ENCODE measurements at regions not wholly inside any gene's neighbourhood (a gene's known extent, or its start where the extent isn't known, plus 50 kb on each side); places are given as distances from the start of the nearest gene placed in this dataset.
"Not testable (repeated sequence)": the region's sequence is repeated elsewhere in the genome, so short reads cannot be mapped to it uniquely, and the experiment has no call there.

DNA sequence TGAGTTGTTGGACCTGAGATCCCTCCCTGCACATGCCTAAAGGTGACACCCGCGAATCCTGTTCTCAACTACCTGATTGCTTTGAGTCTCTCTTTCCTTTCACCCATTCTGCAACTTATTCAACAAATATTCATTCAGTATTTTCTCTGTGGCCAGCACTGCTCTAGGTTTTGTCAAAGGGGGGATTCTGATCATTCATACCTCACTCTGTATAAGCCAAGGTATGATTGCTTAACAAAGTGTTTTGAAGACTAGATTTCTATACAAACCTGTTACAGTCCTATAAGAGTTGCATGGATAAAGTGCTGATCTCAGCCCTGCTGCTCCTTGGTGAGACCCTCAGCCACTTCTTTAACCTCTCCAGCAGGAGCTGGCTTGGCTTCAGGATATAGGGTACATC, 409.7 kb downstream of the KCNRG start:
- DNase-seq = no peak

DNA sequence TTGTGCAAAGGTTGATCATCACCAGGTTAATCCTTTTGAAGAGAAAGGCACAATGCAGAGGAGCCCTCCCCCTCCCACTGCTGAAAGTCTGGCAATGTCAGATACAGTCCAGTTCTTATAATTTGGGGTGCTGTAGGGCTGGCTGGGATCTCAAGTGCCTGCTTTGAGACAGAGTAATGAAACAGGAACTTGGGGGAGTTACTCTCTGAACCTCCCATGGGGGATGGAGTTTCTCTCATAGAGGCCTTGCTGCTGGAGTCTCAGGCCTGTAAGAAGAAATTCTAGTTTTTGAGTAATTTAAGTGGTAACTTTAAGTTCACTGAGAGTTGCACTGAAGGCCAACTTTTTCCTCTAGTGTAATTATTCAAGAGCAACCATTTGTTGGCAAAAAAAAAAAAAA, 410.5 kb downstream of the KCNRG start:
- peak; percentile 19 to 28 for DNase-seq

DNA sequence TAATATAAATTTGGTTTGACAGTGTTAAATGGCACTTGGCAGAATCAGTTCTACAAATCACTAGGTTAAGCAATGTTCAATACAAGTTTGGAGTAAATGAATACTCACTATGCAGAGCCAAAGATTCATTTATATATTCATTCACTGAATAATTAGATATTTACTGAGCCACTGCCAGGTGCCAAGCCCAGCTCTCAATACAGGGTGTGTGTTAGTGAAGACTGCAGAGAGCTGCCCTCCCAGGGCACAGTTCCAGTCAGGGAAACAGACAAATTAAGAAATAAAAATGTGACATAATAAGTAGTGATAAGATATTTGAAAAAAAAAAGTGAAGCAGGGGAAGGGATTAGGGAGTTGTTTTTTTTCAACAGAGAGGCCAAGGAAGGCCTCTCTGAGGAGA, 411.7 kb downstream of the KCNRG start:
- no peak for DNase-seq

DNA sequence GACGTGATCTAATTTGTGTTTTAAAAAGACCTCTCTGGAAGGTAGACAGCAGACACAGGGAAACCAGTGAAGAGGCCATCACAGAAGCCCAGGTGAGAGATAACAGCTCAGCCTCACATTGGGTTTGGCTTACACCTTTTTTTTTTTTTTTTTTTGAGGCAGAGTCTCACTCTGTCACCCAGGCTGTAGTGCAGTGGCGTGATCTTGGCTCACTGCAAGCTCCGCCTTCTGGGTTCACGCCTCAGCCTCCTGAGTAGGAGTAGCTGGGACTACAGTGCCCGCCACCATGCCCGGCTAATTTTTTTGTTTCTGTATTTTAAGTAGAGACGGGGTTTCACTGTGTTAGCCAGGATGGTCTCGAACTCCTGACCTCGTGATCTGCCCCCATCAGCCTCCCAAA, 412.3 kb downstream of the KCNRG start:
- DNase-seq = not testable (repeated sequence)

DNA sequence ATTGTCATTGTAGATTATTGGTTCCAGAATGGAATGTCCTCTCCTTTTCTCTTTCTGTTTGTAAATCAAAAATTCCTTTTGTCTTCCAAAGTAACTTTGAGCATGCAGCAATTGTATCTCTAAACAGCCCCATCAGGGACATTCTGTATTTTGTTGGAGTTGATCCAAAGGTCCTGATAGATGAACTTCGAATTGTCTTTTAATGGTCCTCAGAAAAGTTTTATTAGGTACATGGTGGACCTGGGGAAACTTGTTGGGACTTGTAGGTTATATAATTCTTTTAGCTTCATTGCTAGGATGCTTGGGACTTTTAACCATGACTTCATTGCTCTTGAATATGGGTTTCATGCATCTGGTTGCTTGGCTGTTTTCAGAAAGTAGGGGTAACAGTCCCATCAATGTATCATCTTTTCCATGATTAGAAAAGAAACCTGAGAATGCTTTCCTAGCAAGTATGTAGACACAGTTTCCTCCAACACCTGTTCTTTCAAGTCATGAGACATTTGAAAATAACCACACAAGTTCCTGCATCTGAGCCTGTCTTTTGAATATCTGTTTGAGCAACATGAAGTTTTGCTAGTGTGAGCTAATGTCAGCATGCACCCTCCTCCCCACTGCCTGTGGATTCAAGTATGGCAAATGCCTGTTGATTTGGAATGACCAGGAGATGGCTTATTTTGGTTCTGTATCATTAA, 413.1 kb downstream of the KCNRG start:
- DNase-seq = no peak

DNA sequence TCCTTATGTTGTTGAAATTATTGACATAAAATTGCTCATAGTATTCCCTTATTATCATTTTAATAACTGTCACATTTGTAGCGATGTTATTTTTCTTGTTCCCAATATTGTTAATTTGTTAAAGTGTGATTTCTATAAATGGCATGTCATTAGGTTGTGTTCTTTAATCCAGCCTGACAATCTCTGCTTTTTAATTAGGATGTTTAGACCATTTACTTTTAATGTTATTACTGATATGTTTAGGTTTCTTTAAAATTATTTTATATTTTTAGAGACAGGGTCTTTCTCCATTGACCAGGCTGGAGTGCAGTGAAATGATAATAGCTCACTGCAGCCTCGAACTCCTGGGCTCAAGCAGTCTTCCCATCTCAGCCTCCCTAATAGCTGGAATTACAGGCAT, 408.5 kb downstream of the DLEU7 start:
- no peak for DNase-seq

DNA sequence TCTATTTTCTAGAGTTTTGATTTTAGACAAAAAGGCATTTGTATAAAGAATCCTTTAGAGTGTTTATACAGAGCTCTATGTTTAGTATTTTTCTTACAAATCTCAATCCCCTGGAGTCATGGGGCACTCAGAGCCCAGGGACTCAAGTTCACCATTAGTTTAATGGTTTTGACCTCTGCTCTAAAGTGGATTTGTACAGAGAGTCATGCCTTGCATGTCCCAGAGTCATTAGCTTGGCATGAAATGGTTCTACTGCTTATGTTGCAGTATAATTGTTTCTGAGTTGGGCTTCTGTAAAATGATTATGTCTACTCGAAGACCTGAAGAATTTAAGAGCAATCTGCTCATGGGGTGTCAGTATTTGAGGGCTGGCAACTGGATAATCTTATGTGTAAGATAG, 406.2 kb downstream of the DLEU7 start:
- DNase-seq = no peak

DNA sequence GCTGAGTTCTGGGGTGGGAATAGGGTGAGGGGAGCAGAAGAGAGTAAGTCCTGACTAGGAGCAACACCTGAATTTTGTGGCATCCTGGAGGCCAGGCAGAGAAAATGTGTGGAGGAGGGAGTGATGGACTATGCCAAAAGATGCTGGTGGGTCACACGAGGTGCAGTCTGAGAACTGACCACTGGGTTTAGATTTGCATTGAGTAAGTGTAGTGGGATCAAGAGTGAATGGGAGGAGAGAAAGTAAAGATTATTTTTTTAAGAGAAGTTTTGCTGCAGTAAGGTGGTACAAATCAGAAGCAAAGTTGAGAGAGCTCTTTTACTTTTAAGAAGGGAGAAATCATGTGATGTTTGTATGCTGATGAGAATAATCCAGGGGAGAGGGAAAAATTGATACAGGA, 405.1 kb downstream of the DLEU7 start:
- DNase-seq = no peak

DNA sequence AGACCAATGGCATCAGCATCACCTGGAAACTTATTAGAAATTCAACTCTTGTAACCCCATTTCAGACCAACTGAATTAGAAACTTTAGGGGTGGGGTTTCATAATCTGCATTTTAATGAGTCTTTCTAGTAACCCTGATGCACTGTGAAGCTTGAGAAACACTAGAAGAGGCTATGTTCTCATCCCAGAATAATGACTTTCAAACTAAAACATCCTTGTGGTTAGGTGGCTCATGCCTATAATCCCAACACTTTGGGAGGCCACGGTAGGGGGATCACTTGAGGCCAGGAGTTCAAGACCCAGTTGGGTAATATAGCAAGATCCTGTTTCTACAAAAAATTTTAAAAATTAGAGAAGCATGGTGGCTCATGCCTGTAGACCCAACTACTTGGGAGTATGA, 402.4 kb downstream of the DLEU7 start:
- no peak for DNase-seq

DNA sequence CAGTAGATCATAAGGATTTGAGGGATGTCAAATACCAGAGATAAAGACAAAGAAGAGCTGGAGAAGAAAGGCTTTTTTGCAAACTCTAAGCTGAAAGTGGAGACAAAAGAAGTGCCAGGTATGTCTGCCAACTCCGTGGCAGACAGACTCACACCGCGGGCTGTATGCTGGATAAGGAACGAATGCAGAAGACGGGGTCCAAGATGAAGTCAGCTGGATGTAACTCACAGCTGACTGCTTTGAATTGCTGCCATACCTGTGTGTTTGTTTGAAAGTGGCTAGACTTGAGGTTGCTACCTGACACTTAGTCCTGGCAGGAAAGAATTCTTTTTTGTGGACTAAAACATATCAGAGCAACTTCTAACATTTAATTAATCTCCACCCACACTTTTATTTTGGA, 398.8 kb downstream of the DLEU7 start:
- DNase-seq = no peak

DNA sequence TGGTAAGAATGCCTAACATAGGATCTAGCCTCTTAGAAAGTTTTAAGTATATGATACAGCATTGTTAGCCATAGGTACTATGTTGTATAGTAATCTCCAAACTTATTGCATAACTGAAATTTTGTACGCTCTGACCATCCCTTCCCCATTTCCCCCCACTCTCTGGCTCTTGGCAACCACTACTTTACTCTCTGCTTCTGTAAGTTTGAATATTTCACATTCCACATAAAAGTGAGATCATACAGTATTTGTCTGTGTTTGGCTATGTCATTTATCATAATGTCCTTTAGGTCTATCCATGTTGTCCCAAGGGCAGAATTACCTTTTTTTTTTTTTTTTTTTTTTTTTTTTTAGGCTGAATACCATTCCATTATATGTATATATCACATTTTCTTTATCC, 396.9 kb downstream of the DLEU7 start:
- no peak for DNase-seq

DNA sequence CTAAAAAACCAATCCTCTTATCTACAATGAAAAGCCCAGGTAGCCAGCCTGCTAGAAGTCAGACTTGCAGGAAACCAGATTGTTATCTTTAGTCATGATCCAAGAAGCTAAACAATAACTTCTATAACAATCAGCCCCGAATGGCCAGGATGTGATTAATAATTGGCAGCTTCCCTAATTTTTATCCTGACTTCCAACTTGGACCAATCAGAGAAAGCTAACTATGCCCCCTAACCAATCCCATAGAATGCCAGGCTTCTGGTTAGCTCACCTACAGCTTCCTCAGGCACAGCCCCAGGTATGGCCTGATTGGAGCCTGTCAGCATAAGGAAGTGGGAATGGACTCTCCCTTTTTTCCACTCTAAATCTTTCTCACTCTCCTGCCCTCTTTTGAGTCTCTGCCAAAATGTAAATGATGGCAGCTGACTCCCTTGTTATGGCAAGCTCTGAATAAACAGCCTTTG, 394.9 kb downstream of the DLEU7 start:
- DNase-seq = no peak

DNA sequence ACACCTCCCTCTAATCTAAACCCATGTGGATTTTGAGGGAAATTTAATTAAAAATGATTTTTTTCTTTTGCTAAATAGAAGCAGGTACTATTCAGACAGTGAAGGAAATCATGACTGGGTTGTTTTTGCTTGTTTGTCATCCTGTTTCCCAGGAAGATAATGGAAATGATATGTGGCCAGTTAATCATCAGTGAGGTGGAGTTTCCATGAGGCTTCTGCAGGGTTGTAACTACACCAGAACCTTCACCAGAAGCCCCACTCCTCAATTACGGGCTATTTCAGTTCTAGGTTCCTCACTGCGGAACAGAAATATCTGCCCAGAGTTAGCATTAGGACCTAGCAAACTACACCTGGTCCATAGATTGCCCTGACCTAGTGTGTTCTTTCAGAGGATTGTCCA, 394.0 kb downstream of the DLEU7 start:
- DNase-seq = no peak

DNA sequence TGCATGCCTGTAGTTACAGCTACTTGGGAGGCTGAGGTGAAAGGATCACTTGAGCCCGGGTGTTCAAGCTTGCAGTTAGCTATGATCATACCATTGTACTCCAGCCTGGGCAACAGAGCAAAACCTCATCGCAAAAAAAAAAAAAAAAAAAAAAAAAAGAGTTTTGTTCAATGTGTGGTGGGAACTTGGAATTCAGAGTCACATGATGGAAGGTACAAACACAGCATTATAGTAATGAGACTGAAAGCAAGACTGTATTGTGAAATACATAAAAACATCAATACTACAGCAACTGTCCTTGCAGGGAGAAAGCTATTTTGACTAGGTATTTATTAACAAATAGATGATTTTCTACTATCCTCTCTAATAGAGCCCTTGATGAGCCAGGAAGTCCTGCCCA, 393.2 kb downstream of the DLEU7 start:
- DNase-seq = no peak

DNA sequence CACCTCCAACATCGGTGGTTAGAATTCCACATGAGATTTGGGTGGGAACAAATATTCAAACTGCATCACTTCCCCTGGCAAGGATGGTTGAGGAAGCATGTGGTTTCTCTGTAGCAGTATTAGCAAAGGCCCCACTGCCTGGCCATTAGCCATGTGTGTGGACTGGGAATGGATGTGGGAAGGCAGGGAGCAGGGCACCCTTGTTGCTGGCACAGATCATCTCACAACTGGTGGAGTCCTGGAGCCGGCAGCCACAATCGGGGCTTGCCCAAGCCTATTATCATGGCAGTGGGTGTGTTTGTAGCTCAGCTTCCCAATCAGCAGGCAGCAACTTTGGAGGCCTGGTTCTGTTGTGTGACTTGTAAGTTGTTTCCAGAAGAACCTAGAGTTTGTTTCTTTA, 391.9 kb downstream of the DLEU7 start:
- DNase-seq = no peak

DNA sequence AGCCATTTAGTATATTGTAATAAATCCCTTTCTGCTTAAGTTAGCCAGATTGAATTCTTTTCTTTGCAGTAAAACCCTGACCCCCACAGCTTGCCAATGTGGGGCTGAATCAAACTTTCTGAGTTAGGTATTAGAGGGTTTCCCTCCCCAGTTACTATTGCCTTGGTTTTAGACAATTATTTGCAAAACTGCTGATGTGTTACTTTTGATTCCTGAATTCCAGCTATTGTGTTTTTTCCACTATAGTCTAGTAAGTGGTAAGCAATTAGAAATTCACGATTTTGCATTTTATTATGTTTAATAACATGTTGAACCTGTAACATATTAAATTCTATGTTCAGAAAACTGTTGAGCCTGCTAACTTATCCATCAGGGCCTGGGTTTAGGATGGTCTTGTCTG, 391.5 kb downstream of the DLEU7 start:
- no peak for DNase-seq

DNA sequence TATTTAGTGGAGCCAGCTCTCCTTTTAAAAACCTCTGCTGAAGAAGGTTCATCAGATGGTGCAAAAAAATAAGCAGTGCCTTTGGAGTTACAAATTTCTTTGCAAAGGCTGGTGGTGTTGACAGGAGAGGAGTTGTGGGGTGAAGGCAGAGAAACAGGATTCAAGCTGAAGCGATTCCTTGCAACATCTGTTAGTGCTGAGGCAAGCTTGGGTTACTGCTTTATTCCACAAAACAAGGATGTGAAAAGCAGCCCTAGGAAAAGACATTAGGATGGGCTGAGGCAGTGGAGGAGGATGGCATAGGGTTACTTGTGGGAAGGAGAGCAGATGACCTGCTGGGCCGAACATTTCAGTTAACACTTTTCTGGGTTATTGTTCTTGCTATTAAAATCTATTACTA, 390.7 kb downstream of the DLEU7 start:
- no peak for DNase-seq

DNA sequence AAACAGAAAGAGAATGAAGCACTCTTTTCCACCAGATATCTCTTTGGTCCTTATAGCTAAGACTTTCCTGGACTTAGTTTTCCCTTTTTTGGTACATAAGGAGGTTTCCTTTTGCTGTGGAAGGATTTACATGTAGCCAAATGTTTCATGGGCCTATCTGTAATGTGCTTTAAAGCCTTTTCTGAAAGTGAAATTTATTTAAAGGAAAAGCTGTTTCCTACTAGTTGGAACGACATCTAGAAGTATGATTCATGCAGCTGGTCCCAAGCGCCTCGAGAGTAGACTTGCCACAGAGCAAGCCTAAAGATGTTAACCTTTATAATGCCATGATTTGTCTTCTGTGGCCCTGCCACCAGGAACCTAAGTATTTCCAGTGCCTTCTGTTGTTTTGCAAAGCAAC, 390.3 kb downstream of the DLEU7 start:
- DNase-seq = no peak

DNA sequence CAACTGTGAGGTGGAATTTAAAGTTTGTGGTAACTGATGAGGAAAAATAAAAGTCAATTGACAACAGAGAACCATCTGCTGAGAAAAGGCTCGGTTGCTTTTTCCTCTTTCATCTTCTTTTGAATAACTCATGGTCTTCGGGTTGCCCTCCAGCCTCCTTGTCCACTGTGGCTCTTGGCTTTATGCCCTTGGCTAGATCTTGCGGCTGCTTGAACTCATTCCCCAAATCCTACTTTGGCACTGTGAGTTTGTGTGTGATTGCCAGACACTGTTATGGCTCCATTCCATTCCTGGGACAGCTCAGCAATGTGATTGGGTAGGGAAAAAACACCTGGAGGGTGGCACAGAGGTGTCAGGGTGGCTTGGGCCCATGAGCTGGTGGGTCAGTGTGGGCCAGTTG, 387.4 kb downstream of the DLEU7 start:
- DNase-seq = no peak

DNA sequence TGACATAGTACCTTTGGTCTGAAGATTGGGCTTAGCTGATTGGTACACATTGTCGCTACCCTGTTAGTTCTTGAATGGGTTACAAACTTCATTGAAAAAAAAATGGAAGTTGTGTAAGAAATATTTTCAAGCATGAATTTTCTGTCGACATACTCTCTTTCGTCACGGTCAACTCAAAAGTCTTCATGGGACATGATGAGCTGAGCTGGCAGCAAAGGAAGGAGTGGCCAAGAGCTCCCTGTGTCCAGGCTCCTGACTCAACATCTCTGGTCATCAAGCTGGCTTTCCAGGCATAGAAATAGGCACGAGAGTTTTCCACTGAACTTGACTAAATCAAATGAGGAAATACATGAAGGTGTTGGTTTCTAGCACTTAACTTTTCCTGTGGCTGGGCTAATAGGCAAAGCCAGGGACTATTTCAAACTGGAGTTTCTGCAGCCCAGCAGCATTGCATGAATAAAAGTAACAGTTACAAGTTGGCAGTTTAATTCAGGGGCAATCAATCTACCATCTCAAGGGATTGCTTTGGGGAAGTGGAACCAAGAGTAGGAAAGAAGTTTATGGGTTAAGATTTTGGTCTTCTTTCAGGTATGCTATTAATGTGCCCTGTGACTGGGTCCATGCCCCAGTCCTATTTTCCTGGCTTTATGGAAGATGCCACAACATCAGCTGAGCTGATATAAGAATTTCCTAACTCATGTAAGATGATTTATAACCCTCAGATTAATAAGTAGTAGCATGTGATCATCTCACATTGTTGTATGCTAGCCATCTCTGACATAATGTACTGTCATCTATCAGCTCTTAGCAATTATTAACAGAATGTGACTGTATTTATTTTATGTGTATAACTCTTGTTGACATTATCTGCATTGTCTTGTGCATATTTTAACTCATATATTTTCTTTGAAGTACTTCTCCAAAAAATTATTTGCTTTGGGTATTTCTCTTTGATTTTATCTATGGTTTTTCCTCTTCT, 385.8 kb downstream of the DLEU7 start:
- DNase-seq = no peak

DNA sequence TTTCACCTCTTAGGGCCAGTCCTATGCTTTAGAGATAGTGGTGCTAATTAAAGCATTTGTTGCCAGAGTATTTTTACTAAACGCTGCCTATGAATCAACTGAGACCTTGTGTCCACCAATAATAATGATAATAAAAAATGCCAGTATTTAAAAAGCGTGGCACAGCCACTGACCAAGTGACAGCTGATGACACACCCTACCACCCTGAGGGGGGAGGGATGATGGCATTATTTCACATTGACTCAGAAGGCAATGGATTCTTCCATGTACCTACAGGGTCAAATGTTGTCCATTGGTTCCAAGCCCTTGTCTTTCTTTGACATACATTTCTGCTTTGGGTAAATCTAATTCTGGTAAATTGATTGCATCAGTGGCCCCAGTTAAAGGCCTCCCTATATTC, 384.4 kb downstream of the DLEU7 start:
- no peak for DNase-seq

DNA sequence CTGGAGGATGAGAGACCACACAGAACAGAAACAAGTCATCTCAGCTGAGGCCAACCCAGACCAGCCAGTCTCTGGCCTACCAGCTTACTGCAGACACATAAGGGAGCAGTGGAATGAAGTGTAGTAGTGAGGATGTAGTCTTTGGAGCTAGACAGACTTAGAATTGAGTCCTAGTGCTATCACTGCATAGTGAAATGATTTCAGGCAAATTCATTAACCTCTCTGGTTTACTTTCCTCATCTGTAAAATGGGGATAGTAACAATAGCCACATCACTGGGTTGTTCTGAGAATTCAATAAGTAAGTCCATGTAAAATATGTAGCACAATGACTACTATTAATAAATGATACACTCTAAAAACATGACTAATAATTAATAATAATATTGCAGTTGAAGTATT, 383.8 kb downstream of the DLEU7 start:
- DNase-seq = no peak

DNA sequence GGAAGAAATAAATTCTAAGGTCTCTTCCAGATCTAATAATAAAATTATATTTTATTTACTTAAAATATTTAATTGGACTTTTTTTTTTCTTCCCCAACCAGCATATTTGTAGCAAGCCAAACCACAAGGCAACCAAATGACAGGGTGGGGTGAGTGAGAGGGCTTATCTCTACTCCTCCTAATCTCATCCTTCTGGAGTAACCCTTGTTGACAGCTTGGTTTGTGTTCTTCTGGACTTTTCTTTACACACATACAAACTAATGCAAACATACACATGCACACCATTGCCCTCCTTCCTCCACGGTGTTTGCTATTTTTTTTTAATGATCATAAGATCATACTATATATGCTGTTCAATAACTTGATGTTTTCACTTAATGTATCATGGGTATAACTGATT, 383.1 kb downstream of the DLEU7 start:
- DNase-seq = no peak

DNA sequence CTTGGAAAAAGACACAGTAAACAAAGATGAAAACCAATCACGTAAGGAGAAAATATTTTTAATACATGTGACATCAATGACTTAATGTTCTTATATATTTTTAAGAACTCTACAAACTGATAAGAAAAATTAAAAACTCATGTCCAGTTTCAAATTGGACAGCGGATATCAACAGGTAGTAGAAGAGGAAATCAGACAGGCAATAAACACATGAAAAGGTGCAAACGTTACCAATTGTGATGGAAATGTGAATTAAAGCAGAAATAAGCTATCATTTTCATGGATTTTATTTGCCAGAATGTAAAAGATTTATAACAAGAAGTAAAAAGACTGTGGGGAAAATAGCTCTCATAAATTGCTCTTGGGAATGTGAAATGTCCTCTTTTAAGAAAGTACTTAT, 382.3 kb downstream of the DLEU7 start:
- DNase-seq = no peak
